Activated naive CD4-positive, alpha-beta T cell treated with anti-CD3 and anti-CD28 coated beads, Interleukin-2, amount 10 ng/mL, durations not matched to agents 7 days and 5 days (primary cell): ENCODE measurements at regions not wholly inside any gene's neighbourhood (a gene's known extent, or its start where the extent isn't known, plus 50 kb on each side); places are given as distances from the start of the nearest gene placed in this dataset.

Source experiments
- CTCF ChIA-PET: fragments of 350-600 bp; sonication (Branson Sonifier 250); formaldehyde crosslinking; loops from one replicate; lab custom pipeline; 2021; ENCODE audit warnings: antibody characterized with exemption; lab: Charles Lee
- DNase-seq: peaks from one replicate; pipeline ENCODE4 v3.0.0-alpha.2; 2020
- H3K27ac Mint-ChIP-seq: one replicate; pipeline ENCODE4 v1.8.0; 2021; ENCODE audit warnings: mild to moderate bottlenecking, moderate library complexity, mixed read lengths
- H3K27me3 Mint-ChIP-seq: one replicate; pipeline ENCODE4 v1.8.0; 2021; ENCODE audit warnings: mild to moderate bottlenecking, mixed read lengths
- H3K36me3 Mint-ChIP-seq: one replicate; pipeline ENCODE4 v1.8.0; 2021; ENCODE audit warnings: mixed read lengths
- H3K4me1 Mint-ChIP-seq: one replicate; pipeline ENCODE4 v1.8.0; 2021; ENCODE audit warnings: mixed read lengths
- H3K4me3 Mint-ChIP-seq: one replicate; pipeline ENCODE4 v1.8.0; 2021; ENCODE audit warnings: mild to moderate bottlenecking, moderate library complexity, mixed read lengths
- H3K9me3 Mint-ChIP-seq: one replicate; pipeline ENCODE4 v1.8.0; 2021; ENCODE audit warnings: mixed read lengths

DNA sequence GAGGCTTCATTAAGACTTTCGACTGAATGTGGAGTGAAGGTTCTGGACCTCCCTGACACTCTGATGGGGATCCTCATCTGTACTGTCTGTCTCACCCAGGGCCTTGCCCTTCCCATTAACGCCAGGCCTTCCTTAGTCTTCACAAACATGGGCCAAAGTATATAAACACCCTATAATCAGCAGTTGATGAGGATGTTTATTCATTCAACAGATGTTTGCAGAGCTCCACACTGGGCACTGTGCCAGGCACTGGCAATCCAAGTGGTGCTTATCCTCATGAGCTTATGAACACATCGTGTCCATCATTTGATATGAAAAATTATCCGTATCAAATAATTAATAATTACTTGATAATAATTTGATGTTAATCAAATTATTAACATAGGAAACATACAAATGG is 454.4 kb downstream of the FUT8 start:
- Mint-ChIP-seq H3K27me3 (peaks cover 5% of the 10 kb centered on the region), H3K27ac (no peak overlapping the region), H3K36me3 (peaks cover 26% of the 10 kb centered on the region), H3K9me3 (peaks cover 5% of the 10 kb centered on the region), H3K4me1 (peaks cover 57% of the 10 kb centered on the region), H3K4me3 (no peak overlapping the region)
- CTCF ChIA-PET: interaction anchor here (1.2 kb wide), 1 partner anchor 22 kb away, joined by 3 read pairs; no protein-coding TSS in a partner anchor
- DNase-seq: no peak

DNA sequence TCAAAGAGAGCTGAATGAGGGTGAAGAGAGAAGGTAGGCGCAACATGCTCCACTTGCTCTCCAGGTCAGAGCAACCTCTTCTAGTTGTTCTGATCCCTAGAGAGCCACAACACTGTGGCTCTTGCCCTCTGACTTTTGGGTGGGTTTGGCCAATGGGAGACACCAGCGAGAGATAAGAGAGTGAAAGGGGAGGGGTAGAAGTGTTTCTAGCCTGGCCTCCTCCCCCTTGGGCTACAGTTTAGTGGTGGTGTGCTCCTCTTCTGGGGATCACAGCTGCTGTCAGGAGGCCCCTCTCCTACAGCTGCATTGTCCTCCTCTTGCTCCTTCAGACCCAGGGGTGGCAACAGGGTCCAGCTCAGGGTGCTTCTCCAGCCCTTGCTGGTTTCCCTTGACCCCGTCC is 454.8 kb downstream of the FUT8 start:
- no peak overlapping the region for H3K27ac Mint-ChIP-seq
- H3K27me3 Mint-ChIP-seq: peaks cover 5% of the 10 kb centered on the region
- peaks cover 52% of the 10 kb centered on the region for H3K4me1 Mint-ChIP-seq
- CTCF ChIA-PET: no interaction called here
- no peak overlapping the region for H3K4me3 Mint-ChIP-seq
- DNase-seq: no peak
- H3K9me3 Mint-ChIP-seq: peaks cover 5% of the 10 kb centered on the region
- peaks cover 23% of the 10 kb centered on the region for H3K36me3 Mint-ChIP-seq

DNA sequence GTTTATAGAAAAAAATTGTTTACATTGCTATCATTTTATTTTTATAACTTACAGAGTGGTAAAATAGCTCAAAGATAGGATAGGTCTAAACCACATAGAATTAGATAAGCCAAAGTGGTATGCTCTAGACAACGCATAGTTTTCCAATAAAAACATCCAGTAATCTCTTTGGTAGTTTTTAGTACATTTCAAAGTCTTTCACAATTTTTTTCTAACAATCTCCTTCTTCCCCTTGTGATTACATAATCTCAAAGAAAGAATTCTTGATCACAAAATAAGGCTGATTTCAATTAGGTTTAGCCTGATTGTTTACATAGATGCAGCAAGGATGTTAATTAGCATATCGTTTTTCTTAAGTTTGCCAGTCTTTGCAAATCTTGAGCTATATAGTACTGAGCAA is 460.0 kb downstream of the FUT8 start:
- peaks cover 14% of the 10 kb centered on the region for H3K4me1 Mint-ChIP-seq
- no peak for DNase-seq
- no peak overlapping the region for H3K4me3 Mint-ChIP-seq
- H3K27me3 Mint-ChIP-seq: peaks cover 5% of the 10 kb centered on the region
- H3K9me3 Mint-ChIP-seq: peaks cover 2% of the 10 kb centered on the region
- CTCF ChIA-PET: no interaction called here
- no peak overlapping the region for H3K27ac Mint-ChIP-seq
- H3K36me3 Mint-ChIP-seq: peaks cover 10% of the 10 kb centered on the region

DNA sequence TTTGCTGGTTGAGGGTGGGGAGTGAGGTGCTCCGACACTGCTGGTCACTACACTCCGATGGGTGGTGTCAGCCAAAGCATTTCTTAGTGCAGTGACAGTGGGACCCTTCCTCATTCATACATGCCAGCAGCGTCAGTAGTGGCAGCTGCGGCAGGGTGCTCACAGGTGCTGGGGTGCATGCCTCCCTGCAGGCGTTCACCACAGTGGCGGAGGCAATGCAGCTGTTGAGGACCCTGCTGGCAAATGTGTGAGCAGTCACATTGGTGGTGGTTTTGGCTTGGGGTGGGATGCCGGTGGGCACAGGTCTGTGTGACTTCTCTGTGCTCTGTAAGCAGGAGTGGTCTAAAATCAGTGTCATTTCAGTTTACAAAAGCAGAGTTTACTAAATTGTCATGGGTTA is 464.6 kb downstream of the FUT8 start:
- Mint-ChIP-seq H3K4me3 (no peak overlapping the region), H3K9me3 (peaks cover 14% of the 10 kb centered on the region), H3K36me3 (peaks cover 23% of the 10 kb centered on the region), H3K27ac (no peak overlapping the region), H3K27me3 (no peaks in the 10 kb centered on the region), H3K4me1 (peaks cover 6% of the 10 kb centered on the region)
- DNase-seq: no peak
- CTCF ChIA-PET: interaction anchor here (0.8 to 4.5 kb wide), 3 partner anchors 30 to 83 kb away, joined by 3 to 21 read pairs (median 7); no protein-coding TSS in a partner anchor

DNA sequence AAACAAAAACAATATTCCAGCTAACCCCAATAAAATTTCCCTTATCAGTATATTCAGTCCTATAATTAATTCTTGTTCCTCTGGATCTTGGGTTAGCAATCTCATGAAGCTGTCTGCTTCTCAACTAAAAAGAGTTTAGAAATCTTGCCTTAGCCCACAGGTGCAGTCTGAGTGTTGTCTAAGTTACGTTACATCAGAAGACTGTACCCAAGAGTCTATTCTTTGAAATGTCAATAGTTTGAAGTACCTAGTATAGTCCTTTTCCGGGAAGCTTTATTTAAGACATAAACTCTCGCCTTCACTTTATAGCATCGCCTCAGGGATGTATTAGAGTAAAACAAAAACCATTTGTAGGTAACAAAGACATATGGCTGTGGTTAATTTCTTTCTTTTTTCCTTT is 465.1 kb downstream of the FUT8 start:
- Mint-ChIP-seq H3K27ac (no peak overlapping the region), H3K27me3 (no peaks in the 10 kb centered on the region), H3K4me1 (peaks cover 5% of the 10 kb centered on the region), H3K36me3 (peaks cover 24% of the 10 kb centered on the region), H3K4me3 (no peak overlapping the region), H3K9me3 (peaks cover 15% of the 10 kb centered on the region)
- no peak for DNase-seq
- CTCF ChIA-PET: interaction anchor here (0.8 to 4.5 kb wide), 5 partner anchors 31 to 82 kb away, joined by 3 to 21 read pairs (median 4); no protein-coding TSS in a partner anchor

DNA sequence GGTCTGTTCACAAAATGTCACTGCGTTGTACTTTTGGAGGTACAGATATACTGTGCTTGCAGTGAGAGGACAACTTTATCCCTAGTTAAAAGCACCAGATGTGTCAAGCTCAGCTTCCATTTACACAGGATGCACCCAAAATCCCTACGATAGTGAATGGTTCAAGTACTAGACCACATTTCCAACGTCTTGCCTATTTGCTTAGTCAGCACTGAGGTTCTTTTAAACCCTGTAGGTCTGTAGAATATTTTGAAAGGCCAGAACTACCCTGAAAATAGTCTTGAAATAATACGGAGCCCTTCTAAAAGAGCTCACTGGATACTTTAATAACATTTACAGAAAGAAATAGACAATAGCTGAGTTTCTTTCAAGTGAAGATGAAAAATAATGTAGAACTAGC is 466.1 kb downstream of the FUT8 start:
- CTCF ChIA-PET: interaction anchor here (1.0 to 4.5 kb wide), 6 partner anchors 17 to 81 kb away, joined by 3 to 21 read pairs (median 4); no protein-coding TSS in a partner anchor
- no peak for DNase-seq
- Mint-ChIP-seq H3K36me3 (peaks cover 26% of the 10 kb centered on the region), H3K4me3 (no peak overlapping the region), H3K27ac (no peak overlapping the region), H3K4me1 (peaks cover 2% of the 10 kb centered on the region), H3K9me3 (peaks cover 23% of the 10 kb centered on the region), H3K27me3 (no peaks in the 10 kb centered on the region)

DNA sequence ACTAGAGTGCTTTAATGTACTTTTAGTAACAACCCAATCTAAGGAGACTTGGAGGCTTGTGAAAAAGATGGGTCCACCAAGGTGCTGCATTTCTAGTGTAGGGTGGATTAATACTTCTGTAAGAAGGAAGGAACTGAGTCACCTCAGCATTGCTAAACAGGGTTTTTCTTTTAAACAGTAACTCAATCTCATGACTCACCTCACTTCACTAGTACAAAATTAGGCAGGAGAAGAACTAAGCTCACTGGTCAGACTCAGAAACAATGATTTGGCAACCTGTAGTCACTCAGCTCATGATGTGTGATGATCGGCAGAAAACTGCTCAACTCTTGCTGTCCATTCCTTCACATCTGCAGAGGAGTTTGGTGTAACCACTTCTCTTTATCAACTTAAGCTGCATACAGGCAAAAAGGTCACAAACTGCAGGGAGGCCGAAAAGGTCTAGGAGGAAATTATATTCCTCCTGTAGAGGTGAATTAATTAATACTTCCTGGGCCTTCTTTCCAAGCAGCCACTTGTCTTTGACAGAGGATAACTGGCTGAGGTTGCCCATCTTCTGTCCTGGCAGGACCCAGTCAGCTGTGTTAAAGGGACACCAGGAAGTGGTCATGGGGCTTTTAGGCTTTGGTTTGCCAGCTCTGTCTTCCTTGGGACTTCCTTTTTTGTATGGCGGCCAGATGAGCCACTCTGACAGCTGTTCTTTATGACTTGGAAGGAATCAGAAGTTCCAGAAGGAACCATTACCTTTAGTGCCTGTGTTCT is 466.9 kb downstream of the FUT8 start:
- H3K4me1 Mint-ChIP-seq: peaks cover 2% of the 10 kb centered on the region
- H3K27ac Mint-ChIP-seq: no peak overlapping the region
- H3K36me3 Mint-ChIP-seq: peaks cover 31% of the 10 kb centered on the region
- H3K27me3 Mint-ChIP-seq: no peaks in the 10 kb centered on the region
- peaks cover 28% of the 10 kb centered on the region for H3K9me3 Mint-ChIP-seq
- CTCF ChIA-PET: interaction anchor here (1.3 to 4.5 kb wide), 4 partner anchors 17 to 80 kb away, joined by 3 to 21 read pairs (median 4); no protein-coding TSS in a partner anchor
- no peak overlapping the region for H3K4me3 Mint-ChIP-seq
- DNase-seq: no peak

DNA sequence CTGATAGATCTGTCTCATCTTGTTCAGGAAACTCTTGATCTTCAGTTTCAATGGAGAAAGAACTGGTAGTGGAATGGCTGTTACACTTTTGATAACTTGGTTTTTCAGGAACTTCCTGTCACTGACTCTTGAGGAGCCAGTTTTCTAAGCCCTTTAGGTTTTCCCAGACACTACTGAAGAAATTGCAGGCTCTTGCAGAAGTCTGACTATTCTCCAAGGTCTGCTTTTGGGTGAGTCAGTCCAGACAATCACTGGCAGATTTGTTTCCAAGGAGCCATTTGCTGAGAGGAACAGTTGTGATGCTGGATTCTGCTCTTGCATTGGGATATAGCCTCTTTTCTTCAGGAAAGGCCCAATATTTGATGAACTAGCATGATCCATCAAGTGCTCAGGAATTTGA is 468.0 kb downstream of the FUT8 start:
- H3K27me3 Mint-ChIP-seq: no peaks in the 10 kb centered on the region
- no peak overlapping the region for H3K4me3 Mint-ChIP-seq
- peaks cover 2% of the 10 kb centered on the region for H3K4me1 Mint-ChIP-seq
- peaks cover 31% of the 10 kb centered on the region for H3K36me3 Mint-ChIP-seq
- no peak overlapping the region for H3K27ac Mint-ChIP-seq
- CTCF ChIA-PET: interaction anchor here (4.5 kb wide), 1 partner anchor 79 kb away, joined by 21 read pairs; no protein-coding TSS in a partner anchor
- H3K9me3 Mint-ChIP-seq: peaks cover 28% of the 10 kb centered on the region
- no peak for DNase-seq

DNA sequence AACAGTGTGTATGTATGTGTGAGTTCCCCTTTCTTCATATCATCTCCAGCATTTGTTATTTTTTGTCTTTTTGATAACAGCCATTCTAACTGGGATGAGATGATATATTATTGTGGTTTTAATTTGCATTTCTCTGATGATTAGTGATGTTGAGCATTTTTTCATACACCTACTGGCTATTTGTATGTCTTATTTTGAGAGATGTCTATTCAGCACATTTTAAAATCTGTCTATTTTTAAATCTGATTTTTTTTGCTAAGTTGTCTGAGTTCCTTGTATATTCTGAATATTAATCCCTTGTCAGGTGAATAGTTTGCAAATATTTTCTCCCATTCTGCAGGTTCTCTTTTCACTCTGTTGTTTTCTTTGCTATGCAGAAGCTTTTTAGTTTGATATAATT is 469.1 kb downstream of the FUT8 start:
- H3K9me3 Mint-ChIP-seq: peaks cover 28% of the 10 kb centered on the region
- H3K4me1 Mint-ChIP-seq: peaks cover 4% of the 10 kb centered on the region
- DNase-seq: no peak
- H3K4me3 Mint-ChIP-seq: no peak overlapping the region
- H3K36me3 Mint-ChIP-seq: peaks cover 31% of the 10 kb centered on the region
- H3K27me3 Mint-ChIP-seq: no peaks in the 10 kb centered on the region
- no peak overlapping the region for H3K27ac Mint-ChIP-seq
- CTCF ChIA-PET: no interaction called here

DNA sequence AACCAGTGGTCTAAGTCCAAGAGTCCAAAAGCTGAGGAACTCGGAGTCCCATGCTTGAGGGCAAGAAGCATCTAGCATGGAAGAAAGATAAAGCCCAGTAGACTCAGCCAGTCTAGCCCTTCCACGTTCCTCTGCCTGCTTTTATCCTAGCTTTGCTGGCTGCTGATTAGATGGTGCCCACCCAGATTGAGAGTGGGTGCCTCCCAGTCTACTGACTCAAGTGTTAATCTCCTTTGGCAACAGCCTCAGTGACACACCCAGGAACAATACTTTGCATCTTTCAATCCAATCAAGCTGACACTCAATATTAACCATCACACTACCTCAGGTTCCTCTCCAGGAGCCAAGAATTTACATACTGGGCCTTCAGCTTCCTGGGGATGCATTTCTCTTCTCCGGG is 476.1 kb downstream of the FUT8 start:
- CTCF ChIA-PET: no interaction called here
- Mint-ChIP-seq H3K27me3 (peaks cover 4% of the 10 kb centered on the region), H3K4me1 (peaks cover 23% of the 10 kb centered on the region), H3K4me3 (no peak overlapping the region), H3K27ac (no peak overlapping the region), H3K36me3 (peaks cover 22% of the 10 kb centered on the region), H3K9me3 (peaks cover 16% of the 10 kb centered on the region)
- DNase-seq: no peak

DNA sequence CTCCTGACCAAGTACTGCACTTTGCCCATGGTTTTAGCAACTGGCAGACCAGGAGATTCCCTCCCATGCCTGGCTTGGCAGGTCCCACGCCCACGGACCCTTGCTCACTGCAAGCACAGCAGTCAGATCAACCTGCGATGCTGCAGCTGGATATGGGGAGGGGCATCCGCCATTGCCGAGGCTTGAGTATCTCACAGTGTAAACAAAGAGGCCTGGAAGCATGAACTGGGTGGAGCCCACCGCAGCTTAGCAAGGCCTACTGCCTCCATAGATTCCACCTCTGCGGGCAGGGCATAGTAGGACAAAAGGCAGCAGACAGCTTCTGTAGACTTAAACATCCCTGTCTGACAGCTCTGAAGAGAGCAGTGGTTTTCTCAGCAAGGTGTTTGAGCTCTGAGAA is 479.8 kb downstream of the FUT8 start:
- Mint-ChIP-seq H3K9me3 (peaks cover 37% of the 10 kb centered on the region), H3K4me1 (peaks cover 19% of the 10 kb centered on the region), H3K27ac (no peak overlapping the region), H3K27me3 (no peaks in the 10 kb centered on the region), H3K4me3 (no peak overlapping the region), H3K36me3 (peaks cover 44% of the 10 kb centered on the region)
- CTCF ChIA-PET: no interaction called here
- no peak for DNase-seq

DNA sequence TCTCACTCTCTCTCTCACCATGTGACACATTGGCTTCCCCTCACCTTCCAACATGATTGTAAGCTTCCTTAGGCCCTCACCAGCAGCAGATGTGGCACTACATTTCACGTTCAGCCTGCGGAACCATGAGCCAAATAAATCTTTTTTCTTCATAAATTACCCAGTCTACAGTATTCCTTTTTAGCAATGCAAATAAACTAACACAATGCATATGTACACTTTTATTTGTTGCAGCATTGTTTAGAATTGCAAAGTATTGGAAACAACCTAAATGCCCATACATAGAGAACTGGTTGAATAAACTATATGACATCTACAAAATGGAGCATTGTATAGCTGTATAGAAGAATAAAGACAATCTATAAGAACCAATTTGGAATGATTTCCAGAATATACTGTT is 487.6 kb downstream of the FUT8 start:
- no peak for DNase-seq
- peaks cover 58% of the 10 kb centered on the region for H3K9me3 Mint-ChIP-seq
- peaks cover 49% of the 10 kb centered on the region for H3K36me3 Mint-ChIP-seq
- peaks cover 30% of the 10 kb centered on the region for H3K4me1 Mint-ChIP-seq
- no peak overlapping the region for H3K27ac Mint-ChIP-seq
- no peak overlapping the region for H3K4me3 Mint-ChIP-seq
- H3K27me3 Mint-ChIP-seq: no peaks in the 10 kb centered on the region
- CTCF ChIA-PET: no interaction called here

DNA sequence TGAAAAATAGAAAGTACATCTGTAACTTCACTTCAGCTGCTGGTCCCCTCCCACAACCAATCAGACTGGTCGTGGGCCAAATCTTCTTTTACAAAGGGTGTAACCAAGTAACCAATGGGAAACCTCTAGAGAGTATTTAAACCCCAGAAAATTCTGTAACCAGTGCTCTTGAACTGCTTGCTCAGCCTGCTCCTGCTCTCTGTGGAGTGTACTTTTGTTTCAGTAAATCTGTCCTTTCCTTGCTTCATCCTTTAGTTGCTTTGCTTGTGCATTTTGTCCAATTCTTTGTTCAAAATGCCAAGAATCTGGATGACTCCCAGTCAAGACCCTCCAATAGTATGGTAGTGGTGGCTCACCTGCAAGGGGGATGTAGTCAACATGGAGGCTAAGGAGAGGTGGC is 489.1 kb downstream of the FUT8 start:
- Mint-ChIP-seq H3K9me3 (peaks cover 55% of the 10 kb centered on the region), H3K4me1 (peaks cover 33% of the 10 kb centered on the region), H3K4me3 (no peak overlapping the region), H3K27ac (no peak overlapping the region), H3K36me3 (peaks cover 43% of the 10 kb centered on the region), H3K27me3 (no peaks in the 10 kb centered on the region)
- CTCF ChIA-PET: no interaction called here
- DNase-seq: no peak

DNA sequence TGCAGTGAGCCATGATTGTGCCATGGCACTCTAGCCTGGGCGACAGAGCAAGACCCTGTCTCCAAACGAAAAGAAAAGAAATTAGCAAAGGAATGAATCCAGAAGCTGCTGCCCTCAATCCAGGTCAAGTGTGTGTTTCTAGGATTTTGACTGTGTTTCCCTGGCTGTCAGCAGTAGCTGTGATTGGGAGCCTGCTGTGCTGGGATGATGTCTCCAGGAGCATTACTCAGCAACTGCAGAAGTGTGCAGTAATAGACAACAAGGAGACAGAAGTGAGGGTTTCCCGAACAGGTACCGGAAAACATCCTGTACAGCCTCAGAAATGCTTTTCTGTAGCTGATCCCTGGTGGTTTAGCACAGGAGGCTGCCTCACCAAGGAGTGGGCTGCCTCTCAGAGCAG is 492.5 kb downstream of the FUT8 start:
- no peak for DNase-seq
- peaks cover 32% of the 10 kb centered on the region for H3K4me1 Mint-ChIP-seq
- H3K27ac Mint-ChIP-seq: no peak overlapping the region
- no peak overlapping the region for H3K4me3 Mint-ChIP-seq
- H3K9me3 Mint-ChIP-seq: peaks cover 37% of the 10 kb centered on the region
- H3K36me3 Mint-ChIP-seq: peaks cover 35% of the 10 kb centered on the region
- H3K27me3 Mint-ChIP-seq: peaks cover 6% of the 10 kb centered on the region
- CTCF ChIA-PET: no interaction called here

DNA sequence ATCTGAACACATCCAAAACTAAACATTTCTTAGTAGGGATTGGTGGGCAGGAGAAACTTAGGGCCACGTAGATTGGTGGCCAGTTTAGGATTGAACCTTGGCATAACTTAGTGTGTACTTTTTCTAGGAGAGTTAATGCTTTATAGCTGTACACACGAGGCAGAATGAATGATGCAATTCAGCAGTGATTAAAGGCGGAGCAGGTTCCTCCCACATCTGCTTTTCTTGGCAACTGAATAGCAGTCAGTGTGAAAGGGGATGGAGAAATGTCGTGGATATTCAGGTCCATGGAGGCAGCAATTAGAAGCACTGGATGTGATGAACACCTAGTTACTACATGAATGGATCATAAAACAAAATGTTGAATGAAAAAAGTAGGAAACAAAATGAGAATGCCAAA is 493.8 kb downstream of the FUT8 start:
- peaks cover 25% of the 10 kb centered on the region for H3K9me3 Mint-ChIP-seq
- H3K36me3 Mint-ChIP-seq: peaks cover 22% of the 10 kb centered on the region
- peaks cover 6% of the 10 kb centered on the region for H3K27me3 Mint-ChIP-seq
- no peak for DNase-seq
- H3K4me3 Mint-ChIP-seq: no peak overlapping the region
- H3K27ac Mint-ChIP-seq: no peak overlapping the region
- CTCF ChIA-PET: no interaction called here
- peaks cover 39% of the 10 kb centered on the region for H3K4me1 Mint-ChIP-seq
